PC-9 (cell line): ENCODE measurements at regions not wholly inside any gene's neighbourhood (a gene's known extent, or its start where the extent isn't known, plus 50 kb on each side); places are given as distances from the start of the nearest gene placed in this dataset.

Experiments used
- BruUV-seq: library from RNA; stranded (reverse); fragments of 400-500 nt; replicated peaks from 2 replicates; lab custom pipeline; 2021; lab: Mats Ljungman, UMichigan
- CTCF ChIA-PET: fragments of 300-600 bp; sonication (Branson Sonifier 250); formaldehyde crosslinking; loops from one replicate; lab custom pipeline; 2022; ENCODE audit warnings: antibody characterized with exemption; lab: Charles Lee
- POLR2A ChIA-PET: fragments of 300-600 bp; sonication (Branson Sonifier 250); formaldehyde crosslinking; loops from one replicate; lab custom pipeline; 2022; ENCODE audit warnings: antibody characterized with exemption; ENCODE audit not compliant: unreplicated experiment; lab: Charles Lee
- DNase-seq, 2 experiments: peaks; one replicate each; pipeline versions ENCODE4 v3.0.0 to v3.0.0-alpha.2; 2015 to 2022; ENCODE audit warnings: mixed read lengths in 1 of 2
- H2AFZ ChIP-seq: fragments of 200-600 bp; sonication (generic); 2 replicates; pipeline ENCODE4 v1.8.1; 2017; ENCODE audit warnings: antibody characterized with exemption
- H3F3A ChIP-seq: fragments of 200-600 bp; sonication (generic); 2 replicates; pipeline ENCODE4 v1.8.1; 2017; ENCODE audit warnings: antibody characterized with exemption, mild to moderate bottlenecking, low read depth; ENCODE audit not compliant: insufficient read depth
- H3K27ac ChIP-seq: fragments of 200-600 bp; sonication (generic); 2 replicates; pipeline ENCODE4 v1.6.1; 2016; ENCODE audit warnings: mixed run types
- H3K27me3 ChIP-seq: fragments of 200-600 bp; sonication (generic); 2 replicates; pipeline ENCODE4 v1.6.1; 2016; ENCODE audit warnings: low read depth, mixed run types; ENCODE audit not compliant: insufficient read depth
- H3K36me3 ChIP-seq: fragments of 200-600 bp; sonication (generic); 2 replicates; pipeline ENCODE4 v1.6.1; 2016; ENCODE audit warnings: low read depth, mixed run types
- H3K4me1 ChIP-seq: fragments of 200-600 bp; sonication (generic); replicated peaks from 2 replicates; pipeline ENCODE4 v1.6.1; 2016; ENCODE audit warnings: mixed run types; ENCODE audit not compliant: insufficient read depth
- H3K4me2 ChIP-seq: fragments of 200-600 bp; sonication (generic); 2 replicates; pipeline ENCODE4 v1.6.1; 2017; ENCODE audit warnings: mixed run types
- H3K4me3 ChIP-seq: fragments of 200-600 bp; sonication (generic); 2 replicates; pipeline ENCODE4 v1.6.1; 2016; ENCODE audit warnings: mixed run types
- H3K79me2 ChIP-seq: fragments of 200-600 bp; sonication (generic); 2 replicates; pipeline ENCODE4 v1.6.1; 2017; ENCODE audit warnings: low read depth, mixed run types
- H3K9me2 ChIP-seq: fragments of 200-600 bp; sonication (generic); 2 replicates; pipeline ENCODE4 v1.8.1; 2017; ENCODE audit warnings: mild to moderate bottlenecking; ENCODE audit not compliant: insufficient read depth
- H3K9me3 ChIP-seq: fragments of 200-600 bp; sonication (generic); 2 replicates; pipeline ENCODE4 v1.8.1; 2016; ENCODE audit warnings: low read depth; ENCODE audit not compliant: insufficient read depth
- H4K20me1 ChIP-seq: fragments of 200-600 bp; sonication (generic); 2 replicates; pipeline ENCODE4 v1.8.1; 2017; ENCODE audit not compliant: insufficient read depth
- CTCF ChIP-seq: fragments of 200-600 bp; sonication (generic); conservative IDR thresholded peaks from 2 replicates; pipeline ENCODE4 v1.6.1; 2017; ENCODE audit warnings: mixed run types, antibody characterized with exemption, mild to moderate bottlenecking, moderate library complexity
- EZH2 ChIP-seq: fragments of 200-600 bp; sonication (generic); IDR thresholded peaks from 2 replicates; pipeline ENCODE4 v1.8.0; 2017; ENCODE audit warnings: antibody characterized with exemption, low read depth
- intact Hi-C: fragments of 100-400 bp; cut with micrococcal nuclease; formaldehyde crosslinking; loops from one replicate; pipeline ENCODE4 v1.10.0; 2022; ENCODE audit not compliant: unreplicated experiment

- H3K36me3 ChIP-seq = no peaks in the 10 kb centered on the region
- ChIA-PET POLR2A (no interaction called here), CTCF (no interaction called here)
- TF ChIP-seq CTCF = no peak
- intact Hi-C loops = no loop called here
- no peaks in the 10 kb centered on the region for H3K9me3 ChIP-seq
- no peaks in the 10 kb centered on the region for H3K27me3 ChIP-seq
- no peaks in the 10 kb centered on the region for H3K9me2 ChIP-seq
- H2AFZ ChIP-seq = no peak overlapping the region
- no peaks in the 10 kb centered on the region for H3F3A ChIP-seq
- H3K4me2 ChIP-seq = no peak overlapping the region
- H3K79me2 ChIP-seq = no peaks in the 10 kb centered on the region
- H4K20me1 ChIP-seq = no peaks in the 10 kb centered on the region
- no peak overlapping the region for H3K4me3 ChIP-seq
- no peak for DNase-seq
- BruUV-seq = no TSS peak
- no peaks in the 10 kb centered on the region for H3K4me1 ChIP-seq
- no peak overlapping the region for H3K27ac ChIP-seq
These were observed 612.9 kb downstream of the CCER1 start for GRCh38 chr12:90342081-90342480.

GRCh38 chr12:90339837-90340236 lies 615.1 kb downstream of the CCER1 start:
- H3K79me2 ChIP-seq = no peaks in the 10 kb centered on the region
- no peaks in the 10 kb centered on the region for H3K27me3 ChIP-seq
- ChIA-PET POLR2A (no interaction called here), CTCF (no interaction called here)
- H3K9me2 ChIP-seq = no peaks in the 10 kb centered on the region; the same call in 1 of the 2 replicates
- no peak overlapping the region for H3K27ac ChIP-seq
- no peak overlapping the region for H2AFZ ChIP-seq
- no peak for DNase-seq
- H3F3A ChIP-seq = no peaks in the 10 kb centered on the region
- no peaks in the 10 kb centered on the region for H4K20me1 ChIP-seq
- H3K4me3 ChIP-seq = no peak overlapping the region
- intact Hi-C loops = no loop called here
- TF ChIP-seq EZH2 = no peak
- no peak for TF ChIP-seq CTCF
- BruUV-seq = no TSS peak
- no peak overlapping the region for H3K4me2 ChIP-seq
- no peaks in the 10 kb centered on the region for H3K4me1 ChIP-seq
- no peaks in the 10 kb centered on the region for H3K36me3 ChIP-seq
- H3K9me3 ChIP-seq = no peaks in the 10 kb centered on the region

GRCh38 chr12:90338365-90338764 lies 616.6 kb downstream of the CCER1 start:
- no peaks in the 10 kb centered on the region for H3K27me3 ChIP-seq
- no peak for TF ChIP-seq CTCF
- no peak for TF ChIP-seq EZH2
- DNase-seq = no peak
- H3K4me3 ChIP-seq = no peak overlapping the region
- no peaks in the 10 kb centered on the region for H3K79me2 ChIP-seq
- intact Hi-C loops = no loop called here
- H3F3A ChIP-seq = no peaks in the 10 kb centered on the region
- H3K9me2 ChIP-seq = no peaks in the 10 kb centered on the region; the same call in 1 of the 2 replicates
- POLR2A ChIA-PET = no interaction called here
- no TSS peak for BruUV-seq
- no peak overlapping the region for H3K4me2 ChIP-seq
- no peaks in the 10 kb centered on the region for H3K9me3 ChIP-seq
- no peaks in the 10 kb centered on the region for H3K4me1 ChIP-seq
- no peaks in the 10 kb centered on the region for H4K20me1 ChIP-seq
- CTCF ChIA-PET = no interaction called here
- no peak overlapping the region for H3K27ac ChIP-seq
- no peaks in the 10 kb centered on the region for H3K36me3 ChIP-seq
- no peak overlapping the region for H2AFZ ChIP-seq
